Ishikawa (cell line): ENCODE measurements at regions not wholly inside any gene's neighbourhood (a gene's known extent, or its start where the extent isn't known, plus 50 kb on each side); places are given as distances from the start of the nearest gene placed in this dataset.

Source experiments
- CEBPB ChIP-seq: IDR thresholded peaks from 2 replicates; pipeline ENCODE4 v1.6.1; 2012
- CREB1 ChIP-seq: IDR thresholded peaks from 2 replicates; pipeline ENCODE4 v1.6.1; 2012; ENCODE audit warnings: low read depth
- EGR1 ChIP-seq: IDR thresholded peaks from 2 replicates; pipeline ENCODE4 v1.6.1; 2012
- EP300 ChIP-seq: IDR thresholded peaks from 2 replicates; pipeline ENCODE4 v1.6.1; 2012; ENCODE audit warnings: borderline replicate concordance
- FOXM1 ChIP-seq: IDR thresholded peaks from 2 replicates; pipeline ENCODE4 v1.6.1; 2012; ENCODE audit warnings: low read depth, borderline replicate concordance
- MAX ChIP-seq: IDR thresholded peaks from 2 replicates; pipeline ENCODE4 v1.6.1; 2012
- NFIC ChIP-seq: IDR thresholded peaks from 2 replicates; pipeline ENCODE4 v1.6.1; 2012
- RAD21 ChIP-seq: IDR thresholded peaks from 2 replicates; pipeline ENCODE4 v1.6.1; 2012; ENCODE audit warnings: low read depth
- TAF1 ChIP-seq: IDR thresholded peaks from 2 replicates; pipeline ENCODE4 v1.6.1; 2012; ENCODE audit warnings: low read depth, mild to moderate bottlenecking
- TCF12 ChIP-seq: IDR thresholded peaks from 2 replicates; pipeline ENCODE4 v1.6.1; 2012; ENCODE audit warnings: low read depth
- TEAD4 ChIP-seq: IDR thresholded peaks from 2 replicates; pipeline ENCODE4 v1.6.1; 2012
- YY1 ChIP-seq: IDR thresholded peaks from 2 replicates; pipeline ENCODE4 v1.6.1; 2012; ENCODE audit warnings: low read depth
- ZBTB7A ChIP-seq: IDR thresholded peaks from 2 replicates; pipeline ENCODE4 v1.6.1; 2012; ENCODE audit warnings: low read depth
- TF ChIP-seq, protein P1 (sequence below): IDR thresholded peaks from 2 replicates; pipeline ENCODE4 v1.6.1; 2012
- TF ChIP-seq, protein P2 (sequence below): IDR thresholded peaks from 2 replicates; pipeline ENCODE4 v1.6.1; 2012; ENCODE audit warnings: low read depth, mild to moderate bottlenecking

GRCh38 chr5:164253764-164254163 lies 748.3 kb downstream of the MAT2B start:
- TF ChIP-seq TCF12 (no peak), TEAD4 (no peak), ZBTB7A (no peak), NFIC (no peak), CEBPB (no peak), EGR1 (no peak), EP300 (no peak), TAF1 (no peak), FOXM1 (no peak), YY1 (no peak), CREB1 (no peak)
- TF ChIP-seq, protein P1, sequence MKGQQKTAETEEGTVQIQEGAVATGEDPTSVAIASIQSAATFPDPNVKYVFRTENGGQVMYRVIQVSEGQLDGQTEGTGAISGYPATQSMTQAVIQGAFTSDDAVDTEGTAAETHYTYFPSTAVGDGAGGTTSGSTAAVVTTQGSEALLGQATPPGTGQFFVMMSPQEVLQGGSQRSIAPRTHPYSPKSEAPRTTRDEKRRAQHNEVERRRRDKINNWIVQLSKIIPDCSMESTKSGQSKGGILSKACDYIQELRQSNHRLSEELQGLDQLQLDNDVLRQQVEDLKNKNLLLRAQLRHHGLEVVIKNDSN, result no peak
- TF ChIP-seq, protein P2, sequence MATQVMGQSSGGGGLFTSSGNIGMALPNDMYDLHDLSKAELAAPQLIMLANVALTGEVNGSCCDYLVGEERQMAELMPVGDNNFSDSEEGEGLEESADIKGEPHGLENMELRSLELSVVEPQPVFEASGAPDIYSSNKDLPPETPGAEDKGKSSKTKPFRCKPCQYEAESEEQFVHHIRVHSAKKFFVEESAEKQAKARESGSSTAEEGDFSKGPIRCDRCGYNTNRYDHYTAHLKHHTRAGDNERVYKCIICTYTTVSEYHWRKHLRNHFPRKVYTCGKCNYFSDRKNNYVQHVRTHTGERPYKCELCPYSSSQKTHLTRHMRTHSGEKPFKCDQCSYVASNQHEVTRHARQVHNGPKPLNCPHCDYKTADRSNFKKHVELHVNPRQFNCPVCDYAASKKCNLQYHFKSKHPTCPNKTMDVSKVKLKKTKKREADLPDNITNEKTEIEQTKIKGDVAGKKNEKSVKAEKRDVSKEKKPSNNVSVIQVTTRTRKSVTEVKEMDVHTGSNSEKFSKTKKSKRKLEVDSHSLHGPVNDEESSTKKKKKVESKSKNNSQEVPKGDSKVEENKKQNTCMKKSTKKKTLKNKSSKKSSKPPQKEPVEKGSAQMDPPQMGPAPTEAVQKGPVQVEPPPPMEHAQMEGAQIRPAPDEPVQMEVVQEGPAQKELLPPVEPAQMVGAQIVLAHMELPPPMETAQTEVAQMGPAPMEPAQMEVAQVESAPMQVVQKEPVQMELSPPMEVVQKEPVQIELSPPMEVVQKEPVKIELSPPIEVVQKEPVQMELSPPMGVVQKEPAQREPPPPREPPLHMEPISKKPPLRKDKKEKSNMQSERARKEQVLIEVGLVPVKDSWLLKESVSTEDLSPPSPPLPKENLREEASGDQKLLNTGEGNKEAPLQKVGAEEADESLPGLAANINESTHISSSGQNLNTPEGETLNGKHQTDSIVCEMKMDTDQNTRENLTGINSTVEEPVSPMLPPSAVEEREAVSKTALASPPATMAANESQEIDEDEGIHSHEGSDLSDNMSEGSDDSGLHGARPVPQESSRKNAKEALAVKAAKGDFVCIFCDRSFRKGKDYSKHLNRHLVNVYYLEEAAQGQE, result no peak

- TF ChIP-seq, protein P1, result no peak
- TF ChIP-seq TEAD4 (no peak), ZBTB7A (no peak), YY1 (no peak), EGR1 (no peak), FOXM1 (no peak), CREB1 (no peak), MAX (no peak), EP300 (no peak), TCF12 (no peak), NFIC (no peak), TAF1 (no peak), CEBPB (no peak), RAD21 (no peak)
- TF ChIP-seq, protein P2, result no peak
Measured at GRCh38 chr5:164255598-164256213, 750.3 kb downstream of the MAT2B start.

GRCh38 chr5:164256351-164256750 lies 750.9 kb downstream of the MAT2B start:
- TF ChIP-seq FOXM1 (no peak), TCF12 (no peak), TEAD4 (no peak), CEBPB (no peak), MAX (no peak), YY1 (no peak), CREB1 (no peak), NFIC (no peak), RAD21 (no peak), EGR1 (no peak), ZBTB7A (no peak)
- TF ChIP-seq, protein P1, result no peak
- TF ChIP-seq, protein P2, result no peak

GRCh38 chr5:164256954-164257353 lies 751.5 kb downstream of the MAT2B start:
- TF ChIP-seq YY1 (no peak), TEAD4 (no peak), EP300 (no peak), NFIC (no peak), RAD21 (no peak), TAF1 (no peak), MAX (no peak)
- TF ChIP-seq, protein P2, result no peak
- TF ChIP-seq, protein P1, result no peak
